ENCODE measurements at regions not wholly inside any gene's neighbourhood (a gene's known extent, or its start where the extent isn't known, plus 50 kb on each side); places are given as distances from the start of the nearest gene placed in this dataset.
A peak's percentile ranks its signal among the peaks of the same experiment; 100 is the strongest.

DNA sequence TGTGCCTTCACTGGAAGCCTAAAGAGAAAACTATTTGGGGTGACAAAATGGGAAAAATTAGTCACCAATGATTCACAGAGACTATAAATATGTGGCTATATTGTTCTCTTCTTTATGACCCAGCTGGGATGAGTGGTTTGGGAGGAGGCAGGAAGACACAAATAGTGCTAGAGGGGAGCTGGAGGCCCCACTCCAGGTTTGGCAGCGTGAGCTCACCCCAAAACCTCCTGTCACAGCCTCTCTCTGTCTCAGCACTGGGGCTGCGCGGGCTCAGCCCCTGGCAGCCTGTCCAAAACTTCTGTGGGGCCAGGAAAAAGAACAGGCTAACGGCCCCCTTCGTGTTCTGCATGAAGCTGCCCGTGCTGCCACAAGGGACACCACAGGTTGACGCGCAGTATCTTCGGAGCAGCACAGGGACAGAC is 73.2 kb upstream of the LCLAT1 start:
- Histone ChIP-seq H3K9me3 (ENCODE audit: control insufficient read depth, low read depth, low read length) (no peaks in the 10 kb centered on the region), H3K23me2 (ENCODE audit: insufficient read length, low read depth, low read length, poor library complexity, severe bottlenecking) (no peaks in the 10 kb centered on the region), H2BK15ac (ENCODE audit: low read depth, low read length) (no peak overlapping the region), H2AK5ac (ENCODE audit: insufficient read length, low read length) (no peak overlapping the region), H3K27me3 (ENCODE audit: insufficient read depth, low read length) (no peaks in the 10 kb centered on the region), H4K91ac (ENCODE audit: insufficient read length, low read depth, low read length) (no peak overlapping the region), H3K14ac (ENCODE audit: insufficient read depth, low read length) (no peak overlapping the region), H3K56ac (ENCODE audit: insufficient read length, low read depth, low read length) (no peak overlapping the region), H2BK5ac (ENCODE audit: insufficient read length, low read length) (no peak overlapping the region), H2BK12ac (ENCODE audit: insufficient read length, low read depth, low read length) (no peak overlapping the region), H3T11ph (ENCODE audit: low read length) (no peak overlapping the region), H3K4me2 (ENCODE audit: insufficient read depth, insufficient read length, low read length) (no peak overlapping the region), H2BK20ac (ENCODE audit: low read depth, low read length, poor library complexity, severe bottlenecking) (no peak overlapping the region), H3K4me1 (ENCODE audit: insufficient read depth, low read length) (no peaks in the 10 kb centered on the region), H4K20me1 (ENCODE audit: control insufficient read depth, insufficient read depth, insufficient read length) (no peaks in the 10 kb centered on the region), H3K9ac (ENCODE audit: extremely low read depth, insufficient read length, low read length) (no peak overlapping the region), H4K8ac (replicated peaks; ENCODE audit: insufficient read length, low read depth, low read length) (no peak overlapping the region), H3K23ac (ENCODE audit: insufficient read length, low read depth, low read length) (no peak overlapping the region), H3K18ac (ENCODE audit: insufficient read length, low read depth, low read length) (no peak overlapping the region), H4K5ac (ENCODE audit: insufficient read length, low read depth, low read length) (no peak overlapping the region), H3K27ac (ENCODE audit: insufficient read length, low read depth, low read length) (no peak overlapping the region), H3K79me1 (ENCODE audit: insufficient read depth, low read depth, low read length, poor library complexity, severe bottlenecking) (no peaks in the 10 kb centered on the region), H2BK120ac (ENCODE audit: low read depth, low read length, poor library complexity, severe bottlenecking) (no peak overlapping the region), H2AFZ (ENCODE audit: low read length) (no peak overlapping the region), H3K4ac (ENCODE audit: low read depth, low read length) (no peak overlapping the region), H3K79me2 (ENCODE audit: insufficient read depth, low read length) (no peaks in the 10 kb centered on the region)
- Mint-ChIP-seq H3K4me1 (no peaks in the 10 kb centered on the region), H3K27me3 (ENCODE audit: low read depth) (peaks cover 3% of the 10 kb centered on the region; the same call in 1 of the 2 replicates), H3K9me3 (no peaks in the 10 kb centered on the region), H3K27ac (no peak overlapping the region), H3K4me3 (no peak overlapping the region), H3K36me3 (ENCODE audit: insufficient read depth in 1 of 3, low read depth in 3 of 3) (no peaks in the 10 kb centered on the region)
- TF ChIP-seq, protein P1, sequence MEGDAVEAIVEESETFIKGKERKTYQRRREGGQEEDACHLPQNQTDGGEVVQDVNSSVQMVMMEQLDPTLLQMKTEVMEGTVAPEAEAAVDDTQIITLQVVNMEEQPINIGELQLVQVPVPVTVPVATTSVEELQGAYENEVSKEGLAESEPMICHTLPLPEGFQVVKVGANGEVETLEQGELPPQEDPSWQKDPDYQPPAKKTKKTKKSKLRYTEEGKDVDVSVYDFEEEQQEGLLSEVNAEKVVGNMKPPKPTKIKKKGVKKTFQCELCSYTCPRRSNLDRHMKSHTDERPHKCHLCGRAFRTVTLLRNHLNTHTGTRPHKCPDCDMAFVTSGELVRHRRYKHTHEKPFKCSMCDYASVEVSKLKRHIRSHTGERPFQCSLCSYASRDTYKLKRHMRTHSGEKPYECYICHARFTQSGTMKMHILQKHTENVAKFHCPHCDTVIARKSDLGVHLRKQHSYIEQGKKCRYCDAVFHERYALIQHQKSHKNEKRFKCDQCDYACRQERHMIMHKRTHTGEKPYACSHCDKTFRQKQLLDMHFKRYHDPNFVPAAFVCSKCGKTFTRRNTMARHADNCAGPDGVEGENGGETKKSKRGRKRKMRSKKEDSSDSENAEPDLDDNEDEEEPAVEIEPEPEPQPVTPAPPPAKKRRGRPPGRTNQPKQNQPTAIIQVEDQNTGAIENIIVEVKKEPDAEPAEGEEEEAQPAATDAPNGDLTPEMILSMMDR (conservative IDR thresholded peaks at IDR 0.05): peak; percentile 30; the same call in 1 of the 3 replicates
- DNase-seq: peak; percentile 39
- no CpG with 5 or more reads among the region's 9 CpGs for WGBS (ENCODE audit: extremely low coverage, insufficient read length, low lambda C conversion rate)
